C4-2B (cell line): ENCODE measurements at regions not wholly inside any gene's neighbourhood (a gene's known extent, or its start where the extent isn't known, plus 50 kb on each side); places are given as distances from the start of the nearest gene placed in this dataset.

Experiments used
- ZFX ChIP-seq: fragments of 450-650 bp; IDR thresholded peaks from 2 replicates; pipeline ENCODE4 v1.6.1; 2017
- TF ChIP-seq, protein P1 (sequence below): fragments of 450-650 bp; conservative IDR thresholded peaks from 2 replicates; pipeline ENCODE4 v1.5.1; 2017; ENCODE audit warnings: mild to moderate bottlenecking

GRCh38 chr16:50858877-50859627, 117.2 kb downstream of the CYLD start:
- TF ChIP-seq, protein P1, sequence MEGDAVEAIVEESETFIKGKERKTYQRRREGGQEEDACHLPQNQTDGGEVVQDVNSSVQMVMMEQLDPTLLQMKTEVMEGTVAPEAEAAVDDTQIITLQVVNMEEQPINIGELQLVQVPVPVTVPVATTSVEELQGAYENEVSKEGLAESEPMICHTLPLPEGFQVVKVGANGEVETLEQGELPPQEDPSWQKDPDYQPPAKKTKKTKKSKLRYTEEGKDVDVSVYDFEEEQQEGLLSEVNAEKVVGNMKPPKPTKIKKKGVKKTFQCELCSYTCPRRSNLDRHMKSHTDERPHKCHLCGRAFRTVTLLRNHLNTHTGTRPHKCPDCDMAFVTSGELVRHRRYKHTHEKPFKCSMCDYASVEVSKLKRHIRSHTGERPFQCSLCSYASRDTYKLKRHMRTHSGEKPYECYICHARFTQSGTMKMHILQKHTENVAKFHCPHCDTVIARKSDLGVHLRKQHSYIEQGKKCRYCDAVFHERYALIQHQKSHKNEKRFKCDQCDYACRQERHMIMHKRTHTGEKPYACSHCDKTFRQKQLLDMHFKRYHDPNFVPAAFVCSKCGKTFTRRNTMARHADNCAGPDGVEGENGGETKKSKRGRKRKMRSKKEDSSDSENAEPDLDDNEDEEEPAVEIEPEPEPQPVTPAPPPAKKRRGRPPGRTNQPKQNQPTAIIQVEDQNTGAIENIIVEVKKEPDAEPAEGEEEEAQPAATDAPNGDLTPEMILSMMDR: no peak
- no peak for TF ChIP-seq ZFX
